AG08396 (cell line): ENCODE measurements at regions not wholly inside any gene's neighbourhood (a gene's known extent, or its start where the extent isn't known, plus 50 kb on each side); places are given as distances from the start of the nearest gene placed in this dataset.
"Not testable (repeated sequence)": the region's sequence is repeated elsewhere in the genome, so short reads cannot be mapped to it uniquely, and the experiment has no call there.

Experiments
- DNase-seq: peaks from one replicate; pipeline ENCODE4 v3.0.0; 2012; ENCODE audit warnings: low spot score, mixed read lengths

- not testable (repeated sequence) for DNase-seq
These were observed 4510.9 kb upstream of the OR11H1 start for GRCh38 chr22:11017108-11017507.

GRCh38 chr22:11020522-11020921, 4507.5 kb upstream of the OR11H1 start:
- DNase-seq = not testable (repeated sequence)

- not testable (repeated sequence) for DNase-seq
These were observed 4501.5 kb upstream of the OR11H1 start for GRCh38 chr22:11026541-11026940.

- DNase-seq = not testable (repeated sequence)
These were observed 4500.9 kb upstream of the OR11H1 start for GRCh38 chr22:11027064-11027463.

- DNase-seq = not testable (repeated sequence)
These were observed 4500.5 kb upstream of the OR11H1 start for GRCh38 chr22:11027532-11027931.

- not testable (repeated sequence) for DNase-seq
These were observed 4499.8 kb upstream of the OR11H1 start for GRCh38 chr22:11028180-11028579.

GRCh38 chr22:11029534-11029933, 4498.5 kb upstream of the OR11H1 start:
- not testable (repeated sequence) for DNase-seq

GRCh38 chr22:11029967-11030366, 4498.0 kb upstream of the OR11H1 start:
- DNase-seq = not testable (repeated sequence)

GRCh38 chr22:11030571-11031410, 4497.2 kb upstream of the OR11H1 start:
- not testable (repeated sequence) for DNase-seq

GRCh38 chr22:11032115-11032514, 4495.9 kb upstream of the OR11H1 start:
- DNase-seq = not testable (repeated sequence)

- not testable (repeated sequence) for DNase-seq
These were observed 4493.4 kb upstream of the OR11H1 start for GRCh38 chr22:11034660-11034987.

GRCh38 chr22:11035031-11035873, 4492.7 kb upstream of the OR11H1 start:
- DNase-seq = not testable (repeated sequence)

GRCh38 chr22:11037314-11037713, 4490.7 kb upstream of the OR11H1 start:
- DNase-seq = not testable (repeated sequence)

GRCh38 chr22:11037814-11038213, 4490.2 kb upstream of the OR11H1 start:
- DNase-seq = not testable (repeated sequence)

- not testable (repeated sequence) for DNase-seq
These were observed 4489.2 kb upstream of the OR11H1 start for GRCh38 chr22:11038786-11039185.

GRCh38 chr22:11041416-11041815, 4486.6 kb upstream of the OR11H1 start:
- not testable (repeated sequence) for DNase-seq

GRCh38 chr22:11042116-11042515, 4485.9 kb upstream of the OR11H1 start:
- DNase-seq = no peak

GRCh38 chr22:11043289-11043688, 4484.7 kb upstream of the OR11H1 start:
- not testable (repeated sequence) for DNase-seq

- DNase-seq = not testable (repeated sequence)
These were observed 4479.1 kb upstream of the OR11H1 start for GRCh38 chr22:11048884-11049283.

GRCh38 chr22:11050226-11050625, 4477.8 kb upstream of the OR11H1 start:
- not testable (repeated sequence) for DNase-seq

- DNase-seq = not testable (repeated sequence)
These were observed 4476.4 kb upstream of the OR11H1 start for GRCh38 chr22:11051401-11052112.
